Ishikawa (cell line): ENCODE measurements at regions not wholly inside any gene's neighbourhood (a gene's known extent, or its start where the extent isn't known, plus 50 kb on each side); places are given as distances from the start of the nearest gene placed in this dataset.

ENCODE experiments used
- CEBPB ChIP-seq: IDR thresholded peaks from 2 replicates; pipeline ENCODE4 v1.6.1; 2012
- CREB1 ChIP-seq: IDR thresholded peaks from 2 replicates; pipeline ENCODE4 v1.6.1; 2012; ENCODE audit warnings: low read depth
- EGR1 ChIP-seq: IDR thresholded peaks from 2 replicates; pipeline ENCODE4 v1.6.1; 2012
- EP300 ChIP-seq: IDR thresholded peaks from 2 replicates; pipeline ENCODE4 v1.6.1; 2012; ENCODE audit warnings: borderline replicate concordance
- FOXM1 ChIP-seq: IDR thresholded peaks from 2 replicates; pipeline ENCODE4 v1.6.1; 2012; ENCODE audit warnings: low read depth, borderline replicate concordance
- NFIC ChIP-seq: IDR thresholded peaks from 2 replicates; pipeline ENCODE4 v1.6.1; 2012
- RAD21 ChIP-seq: IDR thresholded peaks from 2 replicates; pipeline ENCODE4 v1.6.1; 2012; ENCODE audit warnings: low read depth
- TAF1 ChIP-seq: IDR thresholded peaks from 2 replicates; pipeline ENCODE4 v1.6.1; 2012; ENCODE audit warnings: low read depth, mild to moderate bottlenecking
- TCF12 ChIP-seq: IDR thresholded peaks from 2 replicates; pipeline ENCODE4 v1.6.1; 2012; ENCODE audit warnings: low read depth
- TEAD4 ChIP-seq: IDR thresholded peaks from 2 replicates; pipeline ENCODE4 v1.6.1; 2012
- YY1 ChIP-seq: IDR thresholded peaks from 2 replicates; pipeline ENCODE4 v1.6.1; 2012; ENCODE audit warnings: low read depth
- ZBTB7A ChIP-seq: IDR thresholded peaks from 2 replicates; pipeline ENCODE4 v1.6.1; 2012; ENCODE audit warnings: low read depth
- TF ChIP-seq, protein P1 (sequence below): IDR thresholded peaks from 2 replicates; pipeline ENCODE4 v1.6.1; 2012
- TF ChIP-seq, protein P2 (sequence below): IDR thresholded peaks from 2 replicates; pipeline ENCODE4 v1.6.1; 2012; ENCODE audit warnings: low read depth, mild to moderate bottlenecking
- TF ChIP-seq, protein P3 (sequence below): IDR thresholded peaks from 2 replicates; pipeline ENCODE4 v1.6.1; 2012

DNA sequence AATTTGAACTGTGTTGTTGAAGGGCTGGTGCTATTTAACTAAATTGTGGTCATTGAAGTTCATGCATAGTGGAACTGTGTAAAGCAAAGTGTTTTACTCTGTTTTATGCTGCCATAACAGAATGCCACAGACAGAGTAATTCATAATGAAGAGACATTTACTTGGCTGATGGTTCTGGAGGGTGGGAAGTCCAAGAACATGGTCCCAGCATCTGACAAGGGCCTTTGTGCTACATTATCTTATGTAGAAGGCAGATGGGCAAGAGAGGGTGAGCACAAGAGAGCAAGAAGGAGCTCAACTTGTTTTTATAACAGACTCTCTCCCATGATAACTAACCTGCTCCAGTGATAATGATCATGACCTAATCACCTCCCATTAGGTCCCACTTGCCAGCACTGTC lies 101.9 kb upstream of the NR3C1 start:
- TF ChIP-seq FOXM1: no peak
- no peak for TF ChIP-seq CEBPB
- no peak for TF ChIP-seq YY1
- TF ChIP-seq EGR1: no peak
- TF ChIP-seq TEAD4: no peak
- TF ChIP-seq ZBTB7A: no peak
- no peak for TF ChIP-seq CREB1
- no peak for TF ChIP-seq TCF12
- TF ChIP-seq, protein P1, sequence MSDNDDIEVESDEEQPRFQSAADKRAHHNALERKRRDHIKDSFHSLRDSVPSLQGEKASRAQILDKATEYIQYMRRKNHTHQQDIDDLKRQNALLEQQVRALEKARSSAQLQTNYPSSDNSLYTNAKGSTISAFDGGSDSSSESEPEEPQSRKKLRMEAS: no peak
- TF ChIP-seq TAF1: no peak
- TF ChIP-seq, protein P2, sequence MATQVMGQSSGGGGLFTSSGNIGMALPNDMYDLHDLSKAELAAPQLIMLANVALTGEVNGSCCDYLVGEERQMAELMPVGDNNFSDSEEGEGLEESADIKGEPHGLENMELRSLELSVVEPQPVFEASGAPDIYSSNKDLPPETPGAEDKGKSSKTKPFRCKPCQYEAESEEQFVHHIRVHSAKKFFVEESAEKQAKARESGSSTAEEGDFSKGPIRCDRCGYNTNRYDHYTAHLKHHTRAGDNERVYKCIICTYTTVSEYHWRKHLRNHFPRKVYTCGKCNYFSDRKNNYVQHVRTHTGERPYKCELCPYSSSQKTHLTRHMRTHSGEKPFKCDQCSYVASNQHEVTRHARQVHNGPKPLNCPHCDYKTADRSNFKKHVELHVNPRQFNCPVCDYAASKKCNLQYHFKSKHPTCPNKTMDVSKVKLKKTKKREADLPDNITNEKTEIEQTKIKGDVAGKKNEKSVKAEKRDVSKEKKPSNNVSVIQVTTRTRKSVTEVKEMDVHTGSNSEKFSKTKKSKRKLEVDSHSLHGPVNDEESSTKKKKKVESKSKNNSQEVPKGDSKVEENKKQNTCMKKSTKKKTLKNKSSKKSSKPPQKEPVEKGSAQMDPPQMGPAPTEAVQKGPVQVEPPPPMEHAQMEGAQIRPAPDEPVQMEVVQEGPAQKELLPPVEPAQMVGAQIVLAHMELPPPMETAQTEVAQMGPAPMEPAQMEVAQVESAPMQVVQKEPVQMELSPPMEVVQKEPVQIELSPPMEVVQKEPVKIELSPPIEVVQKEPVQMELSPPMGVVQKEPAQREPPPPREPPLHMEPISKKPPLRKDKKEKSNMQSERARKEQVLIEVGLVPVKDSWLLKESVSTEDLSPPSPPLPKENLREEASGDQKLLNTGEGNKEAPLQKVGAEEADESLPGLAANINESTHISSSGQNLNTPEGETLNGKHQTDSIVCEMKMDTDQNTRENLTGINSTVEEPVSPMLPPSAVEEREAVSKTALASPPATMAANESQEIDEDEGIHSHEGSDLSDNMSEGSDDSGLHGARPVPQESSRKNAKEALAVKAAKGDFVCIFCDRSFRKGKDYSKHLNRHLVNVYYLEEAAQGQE: no peak
- TF ChIP-seq RAD21: no peak

DNA sequence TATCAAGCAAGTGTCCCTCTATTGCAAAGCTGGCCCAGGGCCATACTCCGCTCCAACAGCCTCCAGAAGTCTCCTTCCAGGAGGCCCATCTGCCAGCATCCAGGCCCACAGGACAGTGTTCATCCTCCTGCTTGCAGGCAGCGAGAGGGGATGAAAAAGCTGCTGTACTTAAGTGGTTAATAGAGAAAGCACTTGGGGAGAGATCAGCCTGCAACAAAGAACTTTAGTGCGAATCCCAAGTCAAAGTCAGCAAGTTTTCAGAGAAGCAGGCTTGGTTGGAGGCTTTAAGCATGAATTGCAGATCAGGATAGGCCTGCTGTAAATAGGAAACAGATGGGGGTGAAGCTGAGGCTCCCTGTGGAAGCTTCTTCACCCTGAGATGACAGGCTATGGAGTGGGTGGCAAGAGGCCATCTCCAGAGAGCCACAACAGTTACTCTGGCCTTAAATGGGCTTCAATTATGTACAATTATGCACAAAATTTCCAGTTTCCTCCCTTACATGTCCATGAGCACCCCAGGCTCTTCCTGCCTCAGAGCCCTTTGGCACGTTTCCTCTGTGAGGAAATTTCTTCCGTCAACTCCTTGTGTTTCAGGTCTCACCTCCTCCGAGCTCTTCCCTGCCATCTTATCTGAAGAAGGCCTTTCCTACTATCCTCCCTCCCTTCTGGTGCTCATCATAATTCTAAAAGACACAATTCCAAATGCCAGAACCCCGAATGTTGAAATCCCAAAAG lies 98.0 kb upstream of the NR3C1 start:
- no peak for TF ChIP-seq NFIC
- TF ChIP-seq CREB1: no peak
- TF ChIP-seq, protein P2: no peak
- no peak for TF ChIP-seq TAF1
- no peak for TF ChIP-seq YY1
- no peak for TF ChIP-seq TCF12
- no peak for TF ChIP-seq TEAD4
- TF ChIP-seq RAD21: no peak
- TF ChIP-seq ZBTB7A: no peak
- TF ChIP-seq, protein P3, sequence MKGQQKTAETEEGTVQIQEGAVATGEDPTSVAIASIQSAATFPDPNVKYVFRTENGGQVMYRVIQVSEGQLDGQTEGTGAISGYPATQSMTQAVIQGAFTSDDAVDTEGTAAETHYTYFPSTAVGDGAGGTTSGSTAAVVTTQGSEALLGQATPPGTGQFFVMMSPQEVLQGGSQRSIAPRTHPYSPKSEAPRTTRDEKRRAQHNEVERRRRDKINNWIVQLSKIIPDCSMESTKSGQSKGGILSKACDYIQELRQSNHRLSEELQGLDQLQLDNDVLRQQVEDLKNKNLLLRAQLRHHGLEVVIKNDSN: no peak
- TF ChIP-seq FOXM1: no peak
- no peak for TF ChIP-seq EP300
- TF ChIP-seq EGR1: no peak
- TF ChIP-seq, protein P1: no peak

DNA sequence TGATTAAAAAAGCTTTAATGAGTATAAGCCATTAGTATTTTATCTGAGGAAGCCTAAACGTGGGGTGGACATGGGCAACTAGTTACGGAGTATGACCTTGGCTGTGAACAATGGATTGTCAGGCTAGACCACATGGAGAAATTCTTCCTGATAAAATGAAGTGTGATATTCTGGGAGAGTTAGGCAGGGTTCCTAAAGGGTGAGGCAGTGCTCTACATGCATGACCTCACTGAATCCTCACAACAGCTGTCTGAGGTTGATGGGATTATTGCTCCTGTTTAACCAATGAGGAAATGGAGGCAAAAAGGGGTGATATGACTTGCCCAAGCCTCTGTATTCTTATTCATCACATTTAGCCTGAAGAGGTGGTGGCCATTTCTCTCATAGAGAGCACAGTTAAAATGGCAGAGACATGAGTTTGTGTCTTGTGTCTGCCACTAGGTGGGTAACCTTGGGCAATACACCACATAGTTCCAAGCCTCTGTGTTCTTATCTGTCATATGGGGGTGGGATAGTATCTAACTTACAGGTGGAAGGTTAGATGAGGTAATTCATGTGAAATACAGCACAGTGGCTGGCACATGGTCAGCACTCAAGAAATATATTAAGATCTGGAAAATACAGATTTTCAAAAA lies 96.1 kb upstream of the NR3C1 start:
- TF ChIP-seq, protein P1: no peak
- no peak for TF ChIP-seq CREB1
- no peak for TF ChIP-seq CEBPB
- TF ChIP-seq EGR1: no peak
- no peak for TF ChIP-seq FOXM1
- no peak for TF ChIP-seq EP300
- TF ChIP-seq, protein P2: no peak
- no peak for TF ChIP-seq RAD21
- TF ChIP-seq ZBTB7A: no peak
- no peak for TF ChIP-seq TEAD4
- no peak for TF ChIP-seq TCF12
- no peak for TF ChIP-seq YY1
- TF ChIP-seq TAF1: no peak
- no peak for TF ChIP-seq NFIC
- TF ChIP-seq, protein P3: no peak
